Thymus (tissue), 11 donors: ENCODE measurements at regions not wholly inside any gene's neighbourhood (a gene's known extent, or its start where the extent isn't known, plus 50 kb on each side); places are given as distances from the start of the nearest gene placed in this dataset.

Experiments
- DNase-seq, 9 donors: peaks; one replicate each; pipeline ENCODE4 v3.0.0-alpha.2; 2013; ENCODE audit warnings: low spot score in 9 of 9, low read depth in 6 of 9, missing footprints in 1 of 9
- H3K27ac ChIP-seq, 2 donors: one replicate each; pipeline ENCODE4 v1.5.1; 2013; ENCODE audit warnings: control low read depth in 1 of 2, low read depth in 1 of 2, low read length in 1 of 2, mild to moderate bottlenecking in 1 of 2, moderate library complexity in 1 of 2
- H3K27me3 ChIP-seq, 2 donors: one replicate each; pipeline ENCODE4 v1.5.1; 2013; ENCODE audit warnings: low read length in 1 of 2; ENCODE audit not compliant: control insufficient read depth in 2 of 2, insufficient read depth in 1 of 2
- H3K36me3 ChIP-seq, 2 donors: one replicate each; pipeline ENCODE4 v1.5.1; 2013; ENCODE audit warnings: low read length in 1 of 2, mild to moderate bottlenecking in 1 of 2, moderate library complexity in 1 of 2; ENCODE audit not compliant: control insufficient read depth in 2 of 2, insufficient read depth in 2 of 2
- H3K4me1 ChIP-seq, 2 donors: one replicate each; pipeline ENCODE4 v1.5.1; 2013; ENCODE audit warnings: low read length in 2 of 2; ENCODE audit not compliant: control insufficient read depth in 2 of 2, insufficient read depth in 2 of 2
- H3K4me3 ChIP-seq, 2 donors: one replicate each; pipeline ENCODE4 v1.5.1; 2013; ENCODE audit warnings: low read length in 2 of 2, control low read depth in 1 of 2, mild to moderate bottlenecking in 1 of 2
- H3K9me3 ChIP-seq, 2 donors: one replicate each; pipeline ENCODE4 v1.5.1; 2013; ENCODE audit warnings: low read length in 1 of 2, mild to moderate bottlenecking in 1 of 2; ENCODE audit not compliant: control insufficient read depth in 2 of 2, insufficient read depth in 1 of 2
- WGBS: extraction: QIAGEN DNeasy Blood & Tissue Kit; methylation state at CpG from one replicate; pipeline ENCODE4 v1.1.7; 2013; 5-methylcytosine and 5-hydroxymethylcytosine counted together
- donor health status: healthy.

DNA sequence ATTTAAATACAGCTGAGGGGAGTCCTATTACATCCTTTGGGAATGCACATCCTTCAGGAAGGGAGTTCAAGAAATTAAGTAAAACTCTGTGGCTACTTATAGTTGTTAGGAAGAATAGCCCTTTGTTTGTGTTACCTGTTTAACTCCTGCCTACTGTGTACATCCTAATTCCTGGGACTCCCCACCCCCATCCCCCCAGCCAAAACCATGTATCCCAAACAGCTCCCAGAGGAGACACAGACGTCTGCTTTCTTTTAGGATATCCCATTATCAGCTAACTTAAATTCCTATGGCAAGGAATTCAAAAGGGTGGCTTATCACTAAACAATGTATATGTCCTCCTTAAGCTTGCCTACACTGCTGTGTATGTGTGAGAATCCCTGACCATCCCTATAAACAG, 581.7 kb downstream of the DIPK2A start:
- Histone ChIP-seq H3K27me3 (no peaks in the 10 kb centered on the region), H3K36me3 (no peaks in the 10 kb centered on the region), H3K4me3 (no peak overlapping the region), H3K4me1 (no peaks in the 10 kb centered on the region), H3K9me3 (no peaks in the 10 kb centered on the region), H3K27ac (no peak overlapping the region)
- DNase-seq, result no peak
- WGBS, result 95% methylated on average over 1 of the region's 1 CpG

DNA sequence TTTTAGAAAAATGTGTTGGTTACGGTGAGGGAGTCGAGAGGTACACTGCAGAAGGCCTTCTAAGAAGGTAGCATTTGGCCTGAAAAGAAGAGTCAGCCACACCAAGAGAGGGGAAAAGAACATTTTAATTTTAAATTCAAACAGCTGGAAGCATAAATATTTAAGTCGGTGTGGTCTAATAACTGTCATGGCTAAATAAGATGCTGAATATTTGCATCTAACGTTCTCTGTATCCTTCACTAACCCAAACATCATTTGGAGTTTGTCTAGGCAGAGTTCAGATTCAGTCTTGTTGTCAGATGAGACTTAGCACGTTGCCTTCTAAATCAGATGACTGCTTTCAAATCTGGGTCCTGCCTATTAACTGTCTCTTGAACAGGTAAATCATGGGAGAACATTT, 583.3 kb downstream of the DIPK2A start:
- no peaks in the 10 kb centered on the region for H3K9me3 ChIP-seq
- no peaks in the 10 kb centered on the region for H3K4me1 ChIP-seq
- no peaks in the 10 kb centered on the region for H3K27me3 ChIP-seq
- no peaks in the 10 kb centered on the region for H3K36me3 ChIP-seq
- WGBS, result 87% methylated on average over 5 of the region's 5 CpGs
- no peak overlapping the region for H3K27ac ChIP-seq
- H3K4me3 ChIP-seq, result no peak overlapping the region
- no peak for DNase-seq

DNA sequence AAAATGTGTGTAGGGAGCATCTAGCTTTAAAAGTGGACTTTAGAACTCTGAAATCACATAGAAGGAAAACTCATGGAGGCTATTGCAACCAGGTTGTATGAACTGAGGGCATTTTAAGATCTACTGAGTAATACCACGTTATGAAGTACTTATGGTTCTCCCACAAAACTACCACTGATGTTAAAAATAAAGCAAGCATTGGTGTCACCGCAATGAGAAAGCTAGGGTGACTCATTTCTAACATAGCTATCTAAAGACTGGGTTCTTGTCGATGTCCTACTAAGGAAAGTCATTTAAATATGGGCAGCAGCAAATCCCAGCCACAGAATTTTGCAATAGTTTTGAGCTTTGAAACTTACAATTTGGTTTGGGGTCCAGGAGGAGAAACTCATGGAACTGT, 584.8 kb downstream of the DIPK2A start:
- H3K27ac ChIP-seq, result no peak overlapping the region
- WGBS, result 90% methylated on average over 3 of the region's 3 CpGs
- no peak overlapping the region for H3K4me3 ChIP-seq
- H3K9me3 ChIP-seq, result no peaks in the 10 kb centered on the region
- H3K27me3 ChIP-seq, result no peaks in the 10 kb centered on the region
- no peaks in the 10 kb centered on the region for H3K4me1 ChIP-seq
- no peak for DNase-seq
- H3K36me3 ChIP-seq, result no peaks in the 10 kb centered on the region

DNA sequence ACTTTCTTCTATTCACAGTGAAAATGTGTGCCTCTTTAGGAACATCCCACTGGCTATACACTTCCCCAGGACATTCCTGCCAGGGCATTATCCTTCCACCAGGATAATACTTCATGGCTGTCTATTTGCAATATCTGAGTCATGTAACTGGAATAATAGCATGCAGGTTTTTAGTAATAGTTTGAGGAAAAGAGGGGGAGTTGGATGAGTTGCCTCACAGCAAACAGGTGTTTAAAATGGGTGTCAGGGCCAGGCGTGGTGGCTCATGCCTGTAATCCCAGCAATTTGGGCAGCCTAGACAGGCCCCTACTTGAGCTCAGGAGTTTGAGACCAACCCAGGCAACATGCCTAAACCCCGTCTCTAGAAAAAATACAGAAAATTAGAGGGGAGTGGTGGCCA, 585.9 kb downstream of the DIPK2A start:
- WGBS, result 90% methylated on average over 2 of the region's 2 CpGs
- H3K27ac ChIP-seq, result no peak overlapping the region
- H3K36me3 ChIP-seq, result no peaks in the 10 kb centered on the region
- no peak overlapping the region for H3K4me3 ChIP-seq
- no peaks in the 10 kb centered on the region for H3K27me3 ChIP-seq
- H3K9me3 ChIP-seq, result no peaks in the 10 kb centered on the region
- DNase-seq, result no peak
- H3K4me1 ChIP-seq, result no peaks in the 10 kb centered on the region

DNA sequence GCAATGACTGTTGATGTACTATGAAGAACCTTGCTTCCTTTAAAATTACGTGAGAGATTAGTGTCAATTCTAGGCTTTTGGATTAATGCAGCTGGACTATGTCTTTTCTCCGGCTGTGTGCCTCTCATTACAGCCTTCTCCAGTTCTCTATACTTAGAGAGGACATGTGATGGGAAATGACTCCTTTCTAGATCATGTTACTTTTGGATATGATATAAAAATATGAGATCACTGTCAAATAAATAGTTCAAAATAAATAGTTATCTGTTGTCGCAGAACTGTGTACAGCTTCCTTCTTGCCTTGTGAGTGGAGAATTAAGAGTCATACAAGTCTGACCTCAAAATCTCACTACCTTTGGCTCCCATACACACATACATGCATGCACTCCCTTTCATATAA, 592.4 kb downstream of the DIPK2A start:
- no peaks in the 10 kb centered on the region for H3K36me3 ChIP-seq
- no peaks in the 10 kb centered on the region for H3K9me3 ChIP-seq
- H3K4me1 ChIP-seq, result no peaks in the 10 kb centered on the region
- H3K4me3 ChIP-seq, result no peak overlapping the region
- no peak overlapping the region for H3K27ac ChIP-seq
- no peaks in the 10 kb centered on the region for H3K27me3 ChIP-seq
- DNase-seq, result no peak
- WGBS, result 93% methylated on average over 3 of the region's 3 CpGs

DNA sequence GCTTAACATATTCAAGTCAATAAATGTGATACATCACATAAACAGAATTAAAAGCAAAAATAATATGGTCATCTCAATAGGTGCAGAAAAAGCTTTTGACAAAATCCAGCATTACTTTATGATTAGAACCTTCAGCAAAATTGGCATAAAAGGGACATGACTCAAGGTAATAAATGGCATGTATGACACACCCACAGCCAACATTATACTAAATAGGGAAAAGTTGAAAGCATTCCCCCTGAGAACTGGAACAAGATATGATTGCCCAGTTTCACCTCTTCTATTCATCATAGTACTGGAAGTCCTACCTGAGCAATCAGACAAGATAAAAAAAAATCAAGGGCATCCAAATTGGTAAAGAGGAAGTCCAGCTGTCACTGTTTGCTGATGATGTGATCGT, 594.7 kb downstream of the DIPK2A start:
- 97% methylated on average over 1 of the region's 1 CpG for WGBS

DNA sequence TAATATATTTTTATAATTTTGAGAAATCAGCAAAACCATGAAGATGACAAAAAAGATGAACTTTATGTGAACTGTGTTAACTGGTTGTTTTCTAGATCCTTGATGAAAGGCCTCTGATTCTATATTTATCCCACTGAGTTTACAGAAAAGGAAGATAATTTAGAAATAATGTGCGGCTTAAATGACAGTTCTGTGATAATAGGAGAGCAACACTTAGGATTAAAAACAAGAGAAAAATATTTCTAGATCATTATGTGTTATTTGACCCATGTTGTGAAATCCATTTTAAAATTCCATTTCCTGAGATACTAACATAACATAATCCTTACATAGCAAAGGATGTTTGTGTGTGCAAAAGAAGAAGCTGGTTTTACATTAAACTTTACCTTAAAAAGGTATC, 598.0 kb downstream of the DIPK2A start:
- no peak for DNase-seq
- 95% methylated on average over 1 of the region's 1 CpG for WGBS

More for the DNA sequence above, 594.7 kb downstream of the DIPK2A start:
- Histone ChIP-seq H3K36me3 (no peaks in the 10 kb centered on the region), H3K4me3 (no peak overlapping the region), H3K9me3 (no peaks in the 10 kb centered on the region), H3K27ac (no peak overlapping the region), H3K4me1 (no peaks in the 10 kb centered on the region), H3K27me3 (no peaks in the 10 kb centered on the region)
- DNase-seq, result no peak

DNA sequence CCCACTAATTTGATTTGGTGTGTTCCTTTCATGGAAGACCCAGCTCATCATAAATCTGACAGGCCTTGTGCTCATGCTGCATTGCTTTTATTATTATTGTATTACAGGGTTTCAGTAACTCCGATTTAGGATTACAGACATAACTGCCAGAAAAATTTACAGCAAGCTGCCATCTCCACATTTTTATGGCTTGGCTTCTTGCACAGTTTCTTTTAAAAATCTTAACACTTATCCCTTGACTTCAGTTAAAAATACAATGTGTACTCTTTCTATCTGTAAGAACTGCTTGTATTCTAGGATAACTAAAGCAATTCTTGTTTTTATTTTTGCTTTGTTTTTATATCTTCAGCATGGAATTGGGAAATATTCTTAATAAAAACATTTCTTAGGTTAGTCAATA, 612.2 kb downstream of the DIPK2A start:
- no peaks in the 10 kb centered on the region for H3K27me3 ChIP-seq
- no peak for DNase-seq
- H3K36me3 ChIP-seq, result no peaks in the 10 kb centered on the region
- H3K4me1 ChIP-seq, result no peaks in the 10 kb centered on the region
- H3K4me3 ChIP-seq, result no peak overlapping the region
- no peak overlapping the region for H3K27ac ChIP-seq
- 93% methylated on average over 1 of the region's 1 CpG for WGBS
- H3K9me3 ChIP-seq, result no peaks in the 10 kb centered on the region

More for the DNA sequence above, 598.0 kb downstream of the DIPK2A start:
- H3K36me3 ChIP-seq, result no peaks in the 10 kb centered on the region
- H3K27me3 ChIP-seq, result no peaks in the 10 kb centered on the region
- no peak overlapping the region for H3K27ac ChIP-seq
- no peaks in the 10 kb centered on the region for H3K4me1 ChIP-seq
- H3K4me3 ChIP-seq, result no peak overlapping the region
- no peaks in the 10 kb centered on the region for H3K9me3 ChIP-seq

DNA sequence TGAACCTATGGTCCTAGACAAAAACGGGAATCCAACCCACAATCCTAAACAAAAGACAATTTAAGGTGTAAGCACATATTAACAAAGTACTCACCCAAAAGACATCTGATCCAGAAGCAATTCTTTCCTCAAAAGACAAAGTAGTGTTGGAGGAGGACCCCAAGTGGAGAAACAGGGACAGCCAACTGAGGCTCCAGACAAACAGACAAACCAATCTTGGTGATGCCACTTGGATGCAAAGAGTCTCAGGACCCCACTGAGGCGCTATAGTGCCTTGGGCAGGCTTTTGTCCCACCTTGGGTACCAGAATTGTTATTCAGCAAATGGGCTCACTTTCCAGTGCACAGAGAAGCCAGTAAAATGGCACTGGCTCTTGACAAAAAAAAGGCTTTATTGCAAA, 613.8 kb downstream of the DIPK2A start:
- DNase-seq, result no peak
- H3K27me3 ChIP-seq, result no peaks in the 10 kb centered on the region
- H3K9me3 ChIP-seq, result no peaks in the 10 kb centered on the region
- WGBS, result 95% methylated on average over 2 of the region's 2 CpGs
- no peak overlapping the region for H3K27ac ChIP-seq
- H3K4me1 ChIP-seq, result no peaks in the 10 kb centered on the region
- H3K4me3 ChIP-seq, result no peak overlapping the region
- no peaks in the 10 kb centered on the region for H3K36me3 ChIP-seq

DNA sequence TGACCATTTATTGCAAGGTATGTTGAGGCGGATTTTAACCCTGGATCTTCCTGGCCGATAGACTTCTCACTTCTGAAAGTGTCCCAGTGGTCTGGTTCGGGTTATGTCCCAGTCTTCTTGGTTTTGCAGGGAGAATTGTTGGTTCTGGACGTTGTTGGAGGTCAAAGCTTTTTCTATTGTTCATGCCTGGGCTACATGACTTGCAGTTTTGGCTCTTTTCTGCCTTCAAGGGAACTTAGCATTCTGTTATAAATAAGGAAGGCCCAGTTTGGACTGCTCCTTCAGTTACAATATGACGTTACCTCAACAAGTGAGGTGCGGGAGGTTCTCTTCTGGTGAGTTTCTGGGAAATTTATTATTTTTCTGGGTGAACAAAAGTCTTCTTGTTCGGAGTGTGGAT, 614.3 kb downstream of the DIPK2A start:
- WGBS, result 91% methylated on average over 7 of the region's 7 CpGs
- no peaks in the 10 kb centered on the region for H3K36me3 ChIP-seq

More for the DNA sequence above, 614.3 kb downstream of the DIPK2A start:
- no peaks in the 10 kb centered on the region for H3K27me3 ChIP-seq
- no peaks in the 10 kb centered on the region for H3K4me1 ChIP-seq
- no peak overlapping the region for H3K27ac ChIP-seq
- no peak for DNase-seq
- no peaks in the 10 kb centered on the region for H3K9me3 ChIP-seq
- H3K4me3 ChIP-seq, result no peak overlapping the region
